Progenitor cell of endocrine pancreas (in vitro differentiated cells): ENCODE measurements at regions not wholly inside any gene's neighbourhood (a gene's known extent, or its start where the extent isn't known, plus 50 kb on each side); places are given as distances from the start of the nearest gene placed in this dataset.

Experiments used
- DNase-seq: peaks from one replicate; pipeline ENCODE4 v3.0.0; 2021; ENCODE audit warnings: low spot score; ENCODE audit not compliant: unreplicated experiment
- H3K27ac Mint-ChIP-seq: 2 replicates; pipeline ENCODE4 v1.8.0; 2021; ENCODE audit warnings: mild to moderate bottlenecking, moderate library complexity, mixed read lengths
- H3K27me3 Mint-ChIP-seq: 2 replicates; pipeline ENCODE4 v1.8.0; 2021; ENCODE audit warnings: mixed read lengths
- H3K36me3 Mint-ChIP-seq: 2 replicates; pipeline ENCODE4 v1.8.0; 2022; ENCODE audit warnings: mixed read lengths; ENCODE audit not compliant: insufficient read depth
- H3K4me1 Mint-ChIP-seq: 2 replicates; pipeline ENCODE4 v1.8.0; 2021; ENCODE audit warnings: low read depth, mixed read lengths
- H3K4me3 Mint-ChIP-seq: 2 replicates; pipeline ENCODE4 v1.8.0; 2021; ENCODE audit warnings: low read depth, mild to moderate bottlenecking, moderate library complexity, mixed read lengths
- H3K9me3 Mint-ChIP-seq: 2 replicates; pipeline ENCODE4 v1.8.0; 2021; ENCODE audit warnings: low read depth, mixed read lengths
- CTCF ChIP-seq: fragments of 200-600 bp; sonication (generic); IDR thresholded peaks from one replicate; pipeline ENCODE4 v1.5.0; 2021; ENCODE audit warnings: antibody characterized with exemption, mild to moderate bottlenecking; ENCODE audit not compliant: unreplicated experiment

GRCh38 chr6:149147938-149148718, 169.4 kb upstream of the TAB2 start:
- DNase-seq = no peak
- TF ChIP-seq CTCF = no peak
- H3K4me1 Mint-ChIP-seq = no peaks in the 10 kb centered on the region
- peaks cover 3% of the 10 kb centered on the region for H3K9me3 Mint-ChIP-seq
- H3K36me3 Mint-ChIP-seq = no peaks in the 10 kb centered on the region
- no peak overlapping the region for H3K4me3 Mint-ChIP-seq
- peaks cover 47% of the 10 kb centered on the region for H3K27me3 Mint-ChIP-seq
- H3K27ac Mint-ChIP-seq = no peak overlapping the region

GRCh38 chr6:149149653-149150052, 167.9 kb upstream of the TAB2 start:
- Mint-ChIP-seq H3K27ac (no peak overlapping the region), H3K36me3 (no peaks in the 10 kb centered on the region), H3K27me3 (peaks cover 60% of the 10 kb centered on the region), H3K4me3 (no peak overlapping the region), H3K4me1 (no peaks in the 10 kb centered on the region), H3K9me3 (no peaks in the 10 kb centered on the region)
- DNase-seq = no peak
- TF ChIP-seq CTCF = no peak

- no peak for DNase-seq
- no peak for TF ChIP-seq CTCF
- Mint-ChIP-seq H3K4me1 (no peaks in the 10 kb centered on the region), H3K4me3 (no peak overlapping the region), H3K36me3 (no peaks in the 10 kb centered on the region), H3K9me3 (no peaks in the 10 kb centered on the region), H3K27me3 (peaks cover 61% of the 10 kb centered on the region), H3K27ac (no peak overlapping the region)
Measured at GRCh38 chr6:149150301-149150700, 167.2 kb upstream of the TAB2 start.

- no peak overlapping the region for H3K27ac Mint-ChIP-seq
- no peak overlapping the region for H3K4me3 Mint-ChIP-seq
Measured at GRCh38 chr6:149150801-149151398, 166.6 kb upstream of the TAB2 start.

GRCh38 chr6:149152521-149152920, 165.0 kb upstream of the TAB2 start:
- Mint-ChIP-seq H3K27me3 (peaks cover 60% of the 10 kb centered on the region), H3K4me1 (peaks cover 1% of the 10 kb centered on the region), H3K36me3 (no peaks in the 10 kb centered on the region), H3K9me3 (no peaks in the 10 kb centered on the region), H3K4me3 (no peak overlapping the region), H3K27ac (no peak overlapping the region)
- no peak for TF ChIP-seq CTCF
- DNase-seq = no peak

More at GRCh38 chr6:149150801-149151398, 166.6 kb upstream of the TAB2 start:
- Mint-ChIP-seq H3K4me1 (no peaks in the 10 kb centered on the region), H3K9me3 (no peaks in the 10 kb centered on the region), H3K36me3 (no peaks in the 10 kb centered on the region), H3K27me3 (peaks cover 61% of the 10 kb centered on the region)
- DNase-seq = no peak
- TF ChIP-seq CTCF = no peak
